SKM-1 (cell line): ENCODE measurements at regions not wholly inside any gene's neighbourhood (a gene's known extent, or its start where the extent isn't known, plus 50 kb on each side); places are given as distances from the start of the nearest gene placed in this dataset.

Experiments
- DNase-seq: peaks from one replicate; lab custom pipeline; 2025; ENCODE audit not compliant: unreplicated experiment; lab: John Stamatoyannopoulos, UW

GRCh38 chr12:39048395-39048794, 143.0 kb upstream of the CPNE8 start:
- DNase-seq: no peak

GRCh38 chr12:39047539-39048262, 142.3 kb upstream of the CPNE8 start:
- no peak for DNase-seq

GRCh38 chr12:39044754-39045153, 139.4 kb upstream of the CPNE8 start:
- no peak for DNase-seq

- no peak for DNase-seq
Measured at GRCh38 chr12:39043424-39043822, 138.0 kb upstream of the CPNE8 start.

- DNase-seq: no peak
Measured at GRCh38 chr12:39040275-39040674, 134.9 kb upstream of the CPNE8 start.

- no peak for DNase-seq
Measured at GRCh38 chr12:39037115-39037514, 131.7 kb upstream of the CPNE8 start.

GRCh38 chr12:39036105-39036504, 130.7 kb upstream of the CPNE8 start:
- DNase-seq: no peak

GRCh38 chr12:39033782-39034181, 128.4 kb upstream of the CPNE8 start:
- no peak for DNase-seq

GRCh38 chr12:39032448-39032847, 127.1 kb upstream of the CPNE8 start:
- DNase-seq: no peak

- no peak for DNase-seq
Measured at GRCh38 chr12:39032034-39032433, 126.6 kb upstream of the CPNE8 start.

- DNase-seq: no peak
Measured at GRCh38 chr12:39028382-39028781, 123.0 kb upstream of the CPNE8 start.

- no peak for DNase-seq
Measured at GRCh38 chr12:39012870-39013269, 107.5 kb upstream of the CPNE8 start.

- no peak for DNase-seq
Measured at GRCh38 chr12:39011166-39011565, 105.8 kb upstream of the CPNE8 start.

GRCh38 chr12:39010406-39010805, 105.0 kb upstream of the CPNE8 start:
- no peak for DNase-seq

- DNase-seq: no peak
Measured at GRCh38 chr12:39007619-39008018, 102.2 kb upstream of the CPNE8 start.

- no peak for DNase-seq
Measured at GRCh38 chr12:39006286-39006685, 100.9 kb upstream of the CPNE8 start.

- no peak for DNase-seq
Measured at GRCh38 chr12:39005671-39006070, 100.3 kb upstream of the CPNE8 start.

GRCh38 chr12:39003541-39004155, 98.3 kb upstream of the CPNE8 start:
- DNase-seq: no peak

- DNase-seq: no peak
Measured at GRCh38 chr12:39000370-39000769, 95.0 kb upstream of the CPNE8 start.

- DNase-seq: no peak
Measured at GRCh38 chr12:38998887-38999482, 93.6 kb upstream of the CPNE8 start.

GRCh38 chr12:38995249-38995648, 89.9 kb upstream of the CPNE8 start:
- no peak for DNase-seq

GRCh38 chr12:38985961-38986360, 80.6 kb upstream of the CPNE8 start:
- no peak for DNase-seq
